Stromal cell of bone marrow (primary cell): ENCODE measurements at regions not wholly inside any gene's neighbourhood (a gene's known extent, or its start where the extent isn't known, plus 50 kb on each side); places are given as distances from the start of the nearest gene placed in this dataset.
A peak's percentile ranks its signal among the peaks of the same experiment; 100 is the strongest.

Experiments
- DNase-seq: peaks from one replicate; pipeline ENCODE4 v3.0.0-alpha.2; 2012; ENCODE audit warnings: low read depth

DNA sequence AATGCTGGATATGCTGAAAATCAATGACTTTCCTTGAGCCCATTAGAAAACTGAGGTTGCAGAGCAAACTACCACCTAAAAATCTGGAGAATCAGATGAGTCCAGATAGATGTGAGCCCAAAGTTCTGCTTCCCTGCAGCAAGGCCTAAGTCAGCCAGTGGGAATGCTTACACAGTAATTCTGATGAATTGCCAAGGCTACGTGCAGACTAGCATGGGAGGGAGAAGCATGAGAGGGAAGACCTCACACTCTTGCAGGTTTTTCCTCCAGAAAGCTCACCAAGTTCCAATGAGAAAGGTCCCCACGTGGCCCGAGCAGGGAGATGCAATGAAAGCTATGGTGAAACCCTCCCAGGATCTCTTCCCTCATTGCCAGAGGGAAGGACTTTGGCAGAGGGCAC is 104.8 kb upstream of the SIRPA start:
- no peak for DNase-seq

DNA sequence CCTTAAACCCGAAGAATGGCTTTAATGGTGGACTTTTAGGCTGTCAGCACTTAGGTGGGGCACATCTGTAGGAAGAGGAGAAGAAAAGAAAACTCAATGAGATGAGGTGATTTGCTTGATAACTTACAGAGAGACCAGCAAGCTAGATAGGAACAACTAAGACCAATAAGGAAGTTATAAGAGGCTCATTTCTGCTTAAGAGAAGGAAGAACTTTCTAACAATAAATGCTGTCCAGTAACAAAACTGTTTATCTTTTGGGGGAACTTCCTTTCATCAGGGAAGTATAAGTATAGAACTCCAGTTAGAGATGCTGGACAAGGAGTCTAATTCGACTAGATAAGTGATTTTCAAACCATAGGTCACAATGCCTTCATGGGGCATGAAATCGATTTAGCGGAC is 107.2 kb upstream of the SIRPA start:
- no peak for DNase-seq

GRCh38 chr20:1786486-1786885 is 108.7 kb upstream of the SIRPA start:
- DNase-seq: no peak

DNA sequence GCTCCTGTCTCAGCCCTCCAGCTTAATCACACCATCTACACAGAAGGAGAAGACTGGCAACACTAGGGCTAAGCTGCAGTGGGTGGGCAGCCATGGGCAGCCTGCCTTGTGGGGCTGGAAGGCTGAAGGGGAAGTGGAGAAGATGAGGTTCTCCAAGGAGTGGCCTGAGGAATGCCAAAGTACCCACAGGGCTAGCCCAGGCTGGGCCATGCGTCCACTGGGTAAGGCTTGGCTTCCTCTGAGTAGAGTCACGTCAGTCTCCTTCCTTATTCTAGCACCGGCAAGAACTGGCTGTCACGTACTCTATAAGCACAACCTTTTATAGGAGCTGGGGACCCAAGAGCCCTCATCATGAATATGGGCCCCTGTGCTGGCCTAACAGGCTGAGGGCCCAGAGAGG is 110.6 kb upstream of the SIRPA start:
- no peak for DNase-seq

GRCh38 chr20:1783245-1783644 is 112.0 kb upstream of the SIRPA start:
- no peak for DNase-seq

- DNase-seq: no peak
These were observed 113.0 kb upstream of the SIRPA start for GRCh38 chr20:1782181-1782580.

DNA sequence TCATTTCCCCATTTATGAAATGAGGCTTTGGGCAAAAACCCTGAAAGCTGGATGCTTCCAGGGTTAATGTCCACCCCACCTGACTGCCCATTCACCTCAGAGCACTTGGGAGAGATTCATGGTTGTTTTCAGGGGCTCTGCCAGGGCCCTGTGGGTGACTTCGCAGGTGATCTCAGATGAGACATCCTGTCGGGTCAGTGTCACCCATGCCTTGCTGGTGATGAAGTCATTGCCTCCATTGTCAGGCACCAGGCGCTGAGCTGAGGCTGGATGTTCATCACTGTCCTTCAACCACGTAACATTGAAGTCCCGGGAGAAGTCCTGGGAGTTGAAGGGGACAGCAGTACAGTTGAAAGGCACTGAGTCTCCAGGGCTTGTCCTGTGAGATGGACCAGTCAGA is 115.6 kb upstream of the SIRPA start:
- DNase-seq: no peak

- DNase-seq: no peak
These were observed 116.9 kb upstream of the SIRPA start for GRCh38 chr20:1778338-1778737.

- DNase-seq: no peak
These were observed 117.8 kb upstream of the SIRPA start for GRCh38 chr20:1777476-1777820.

DNA sequence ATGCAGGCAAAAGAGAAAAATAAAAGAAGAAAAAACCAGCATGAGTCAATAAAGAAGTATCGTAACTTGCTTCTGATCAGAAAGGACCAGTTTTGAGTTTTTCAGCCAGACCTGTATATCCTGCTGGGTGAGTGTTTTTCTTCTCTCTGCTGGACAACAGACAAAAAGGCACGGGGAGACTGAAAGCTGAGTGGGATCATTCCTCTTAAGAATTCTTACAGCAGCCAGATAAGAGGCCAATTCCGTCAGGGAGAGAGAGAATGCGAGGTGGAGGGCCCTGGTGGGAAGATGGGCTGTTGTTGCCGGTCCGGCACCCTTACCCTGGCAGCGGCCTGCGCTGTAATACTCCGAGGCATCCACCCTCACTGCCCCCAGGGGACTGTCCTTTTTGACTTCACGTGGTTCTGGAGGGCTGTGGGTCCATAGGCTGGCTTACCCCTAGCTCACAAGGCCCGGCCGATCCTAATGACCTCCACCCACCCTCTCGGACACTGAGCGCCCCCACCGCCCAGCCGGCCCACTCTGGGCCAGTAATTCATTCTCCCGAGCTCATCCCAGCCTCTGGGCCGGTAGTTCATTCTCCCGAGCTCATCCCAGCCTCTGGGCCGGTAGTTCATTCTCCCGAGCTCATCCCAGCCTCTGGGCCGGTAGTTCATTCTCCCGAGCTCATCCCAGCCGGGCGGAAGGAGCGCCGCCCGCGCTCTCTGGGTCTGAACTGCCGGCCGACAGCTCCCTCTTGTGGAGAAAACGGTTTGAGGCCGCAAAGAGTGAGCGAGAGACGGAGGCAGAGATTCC is 118.3 kb upstream of the SIRPA start:
- peak; percentile 80 for DNase-seq

DNA sequence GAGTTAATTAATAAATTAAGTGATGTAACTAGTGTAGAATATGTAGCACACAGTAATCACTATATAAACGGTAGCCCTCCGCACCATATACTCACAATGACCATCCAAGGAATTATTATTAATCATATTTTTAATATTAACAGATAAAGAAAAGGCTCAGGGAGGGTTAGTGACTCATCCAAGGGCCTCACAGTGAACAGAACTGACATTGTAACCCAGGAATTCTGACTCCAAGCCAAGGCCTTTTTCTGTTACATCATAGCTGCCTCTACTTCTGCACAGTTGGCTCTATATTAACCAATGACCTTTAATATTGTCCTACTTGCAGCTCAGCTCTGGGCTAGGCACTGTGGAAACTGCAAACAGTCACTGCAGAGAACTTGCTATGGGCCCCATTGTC is 117.5 kb upstream of the SIRPG start:
- DNase-seq: no peak

- DNase-seq: no peak
These were observed 116.9 kb upstream of the SIRPG start for GRCh38 chr20:1774479-1774878.

- no peak for DNase-seq
These were observed 116.2 kb upstream of the SIRPG start for GRCh38 chr20:1773816-1774215.

DNA sequence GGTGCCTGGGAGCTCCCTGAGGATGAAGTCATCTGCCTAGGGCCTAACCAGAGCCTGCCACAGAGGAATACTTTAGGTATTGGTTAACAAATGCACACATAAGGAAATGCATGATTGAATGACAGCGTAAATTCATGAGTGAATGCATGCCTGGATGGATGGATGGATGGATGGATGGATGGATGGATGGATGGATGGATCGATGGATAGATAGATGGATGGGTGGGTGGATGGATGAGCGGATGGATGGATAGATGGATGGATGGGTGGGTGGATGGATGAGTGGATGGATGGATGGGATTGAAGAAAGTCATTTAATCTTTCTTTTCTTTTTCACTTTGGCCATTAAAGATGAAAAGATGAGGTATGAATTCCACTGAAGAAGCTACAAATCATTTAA is 111.9 kb upstream of the SIRPG start:
- DNase-seq: no peak

DNA sequence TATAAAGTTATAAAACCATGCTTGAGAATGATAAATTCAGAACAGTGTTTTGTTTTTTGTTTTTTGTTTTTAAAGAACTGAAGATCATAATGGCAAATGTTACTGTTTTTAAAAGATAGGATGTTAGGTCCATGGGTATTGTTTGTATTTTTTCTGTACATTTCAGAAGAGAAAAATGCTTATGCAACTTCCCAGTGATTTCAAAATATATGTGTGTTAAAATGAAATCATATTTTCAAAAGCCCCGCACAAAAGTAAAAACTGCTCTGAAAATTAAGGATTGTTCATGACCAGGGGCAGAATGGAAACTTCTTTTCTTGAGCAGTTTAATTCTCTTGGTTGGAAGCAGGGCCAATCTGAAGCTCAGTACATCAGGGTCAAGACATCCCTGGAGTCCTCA is 109.2 kb upstream of the SIRPG start:
- DNase-seq: no peak

- peak; percentile 72 for DNase-seq
These were observed 106.8 kb upstream of the SIRPG start for GRCh38 chr20:1764136-1765033.

GRCh38 chr20:1761598-1761997 is 104.0 kb upstream of the SIRPG start:
- DNase-seq: no peak

DNA sequence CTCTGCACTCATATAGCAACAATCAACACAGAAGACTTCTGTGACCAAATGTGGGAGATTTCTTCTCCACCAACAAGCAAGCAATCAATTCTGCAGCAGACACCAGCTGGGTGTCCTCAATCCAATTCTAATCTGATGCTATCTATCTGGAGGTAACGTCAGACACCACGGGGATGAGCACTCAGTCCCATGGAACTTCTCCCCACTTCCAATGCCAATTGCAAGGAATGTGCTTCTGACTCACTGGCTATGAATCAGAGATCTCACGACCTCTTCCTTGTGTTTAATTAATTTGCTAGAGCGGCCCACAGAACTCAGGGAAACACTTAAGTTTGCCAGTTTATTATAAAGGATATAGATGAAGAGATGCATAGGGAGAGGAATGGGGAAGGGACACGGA is 103.5 kb upstream of the SIRPG start:
- peak; percentile 62 for DNase-seq

- no peak for DNase-seq
These were observed 101.2 kb upstream of the SIRPG start for GRCh38 chr20:1758765-1759164.

GRCh38 chr20:1757606-1758512 is 100.3 kb upstream of the SIRPG start:
- no peak for DNase-seq

DNA sequence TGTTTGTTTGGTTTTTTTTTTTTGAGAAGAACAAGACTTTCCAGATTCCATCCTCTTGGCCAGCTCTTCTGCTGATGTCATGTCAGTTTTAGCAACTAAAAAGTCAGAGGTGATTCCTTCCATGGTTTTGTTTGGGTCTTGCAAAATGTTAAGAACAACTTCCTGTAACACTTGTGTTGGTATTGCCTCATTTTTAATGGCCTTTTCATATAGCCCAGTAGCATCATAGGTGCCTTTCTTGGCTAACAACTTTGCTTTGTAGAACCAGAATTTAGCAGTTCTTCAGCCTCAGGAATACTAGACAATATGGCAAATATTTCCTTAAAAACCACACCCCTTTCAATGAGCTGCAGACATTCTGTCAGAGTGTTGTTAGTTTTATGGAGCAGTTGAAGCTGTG is 99.5 kb upstream of the SIRPG start:
- DNase-seq: no peak

DNA sequence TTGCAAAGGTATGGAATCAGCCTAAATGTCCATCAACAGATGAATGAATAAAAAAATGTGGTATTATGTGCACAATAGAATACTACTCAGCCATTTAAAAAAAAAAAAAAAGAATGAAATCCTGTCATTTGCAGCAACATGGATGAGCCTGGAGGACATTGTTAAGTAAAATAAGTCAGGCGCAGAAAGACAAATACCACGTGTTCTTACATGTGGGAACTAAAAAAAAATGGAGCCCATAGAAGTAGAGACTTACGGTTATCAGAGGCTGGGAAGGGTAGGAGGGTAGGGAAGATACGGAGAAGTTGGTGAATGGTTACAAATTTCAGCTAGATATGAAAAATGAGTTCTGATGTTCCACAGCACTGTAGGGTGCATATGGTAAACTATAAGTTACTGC is 97.2 kb upstream of the SIRPG start:
- no peak for DNase-seq
